ENCODE measurements at regions not wholly inside any gene's neighbourhood (a gene's known extent, or its start where the extent isn't known, plus 50 kb on each side); places are given as distances from the start of the nearest gene placed in this dataset.

DNA sequence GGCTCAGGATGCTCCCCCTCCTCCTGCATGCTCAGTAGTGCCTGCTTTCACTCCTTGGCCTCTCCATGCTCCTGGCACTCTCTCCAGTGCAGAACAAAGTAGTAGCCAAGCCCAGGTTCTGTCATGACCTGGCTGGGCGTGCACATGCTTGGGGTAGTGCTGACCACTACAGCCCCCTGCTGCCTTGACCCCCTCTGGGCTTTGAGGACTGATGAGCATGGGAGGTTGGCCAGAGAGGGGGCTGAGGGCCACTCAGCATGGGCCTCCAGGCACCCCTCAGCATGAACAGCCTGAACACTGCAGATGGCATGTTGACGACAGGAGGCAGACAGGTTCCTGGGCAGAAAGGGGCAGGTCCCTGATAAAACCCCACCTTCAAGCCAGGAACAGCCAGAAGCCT lies 935.7 kb upstream of the PRMT6 start:
- Histone ChIP-seq H3K9me3 (replicated peaks; ENCODE audit: control insufficient read depth, insufficient read depth, low read length) (peaks cover 8% of the 10 kb centered on the region), H3K79me2 (ENCODE audit: control insufficient read depth, insufficient read depth, low read length) (no peaks in the 10 kb centered on the region), H2AFZ (ENCODE audit: low read depth, low read length) (no peak overlapping the region), H3K27me3 (ENCODE audit: control insufficient read depth in 2 of 2, insufficient read depth in 2 of 2, low read length in 2 of 2) (no peaks in the 10 kb centered on the region), H3K9me1 (replicated peaks; ENCODE audit: control insufficient read depth, extremely low read depth, insufficient read depth, low read length) (no peaks in the 10 kb centered on the region), H3K4me2 (ENCODE audit: insufficient read depth, low read length) (no peak overlapping the region), H3K4me1 (ENCODE audit: control insufficient read depth, extremely low read depth, insufficient read depth, low read length) (no peaks in the 10 kb centered on the region), H3K9ac (replicated peaks; ENCODE audit: extremely low read depth, insufficient read depth, low read length) (no peak overlapping the region), H3K27ac (ENCODE audit: insufficient read depth, low read depth, low read length) (no peak overlapping the region), H3K36me3 (ENCODE audit: control insufficient read depth in 2 of 2, extremely low read depth in 1 of 2, insufficient read depth in 2 of 2, low read length in 2 of 2) (no peaks in the 10 kb centered on the region), H4K20me1 (replicated peaks; ENCODE audit: control insufficient read depth, extremely low read depth, insufficient read depth, low read length) (no peaks in the 10 kb centered on the region), H3K4me3 (replicated peaks in 1 of 3; ENCODE audit: insufficient read depth in 1 of 3, low read depth in 1 of 3, low read length in 3 of 3) (no peak overlapping the region)
- intact Hi-C loops (cut with micrococcal nuclease) (no loop called here), dilution Hi-C loops (cut with MboI; ENCODE audit: extremely low pct_ligation_motif_present, low sequenced_read_pairs) (no loop called here)
- FAIRE-seq (no peak), DNase-seq (ENCODE audit: low read depth, low spot score) (no peak)
- ChIA-PET POLR2A (no interaction called here), CTCF (no interaction called here)
- TF ChIP-seq GATA2 (IDR thresholded peaks at IDR 0.05; ENCODE audit: insufficient read depth, insufficient read length, low read depth, low read length): no peak
- no TSS peak for BruUV-seq (replicated peaks)

DNA sequence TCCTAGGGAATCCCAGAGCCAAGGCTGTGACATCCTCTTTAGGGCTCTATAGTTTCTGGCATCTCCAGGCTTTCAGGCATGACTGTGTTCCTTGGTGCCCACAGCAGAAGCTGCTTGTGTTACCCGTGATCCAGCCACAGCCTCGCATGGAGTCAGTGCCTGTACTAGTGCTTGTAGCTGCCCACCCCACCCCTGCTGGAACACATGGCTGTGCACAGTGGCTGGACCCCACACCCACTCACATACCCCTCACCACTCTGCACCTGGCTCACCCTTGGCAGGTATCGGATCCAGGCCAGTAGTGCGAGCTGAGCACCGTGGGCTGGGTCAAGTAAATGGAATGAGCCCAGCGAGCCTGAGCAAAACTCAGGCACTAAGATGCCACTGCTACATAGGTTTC lies 934.7 kb upstream of the PRMT6 start:
- Histone ChIP-seq H3K79me2 (ENCODE audit: control insufficient read depth, insufficient read depth, low read length) (no peaks in the 10 kb centered on the region), H3K9me1 (replicated peaks; ENCODE audit: control insufficient read depth, extremely low read depth, insufficient read depth, low read length) (no peaks in the 10 kb centered on the region), H3K9me3 (replicated peaks; ENCODE audit: control insufficient read depth, insufficient read depth, low read length) (peaks cover 8% of the 10 kb centered on the region), H3K27me3 (ENCODE audit: control insufficient read depth in 2 of 2, insufficient read depth in 2 of 2, low read length in 2 of 2) (no peaks in the 10 kb centered on the region), H3K36me3 (ENCODE audit: control insufficient read depth in 2 of 2, extremely low read depth in 1 of 2, insufficient read depth in 2 of 2, low read length in 2 of 2) (no peaks in the 10 kb centered on the region), H3K27ac (ENCODE audit: insufficient read depth, low read depth, low read length) (no peak overlapping the region), H3K4me3 (replicated peaks in 1 of 3; ENCODE audit: insufficient read depth in 1 of 3, low read depth in 1 of 3, low read length in 3 of 3) (no peak overlapping the region), H3K4me1 (ENCODE audit: control insufficient read depth, extremely low read depth, insufficient read depth, low read length) (no peaks in the 10 kb centered on the region), H2AFZ (ENCODE audit: low read depth, low read length) (no peak overlapping the region), H3K4me2 (ENCODE audit: insufficient read depth, low read length) (no peak overlapping the region), H4K20me1 (replicated peaks; ENCODE audit: control insufficient read depth, extremely low read depth, insufficient read depth, low read length) (no peaks in the 10 kb centered on the region), H3K9ac (replicated peaks; ENCODE audit: extremely low read depth, insufficient read depth, low read length) (no peak overlapping the region)
- BruUV-seq (replicated peaks): no TSS peak
- DNase-seq (ENCODE audit: low read depth, low spot score) (no peak), FAIRE-seq (no peak)
- ChIA-PET CTCF (interaction anchor here (0.6 kb wide), 1 partner anchor 1596 kb away, joined by 3 read pairs; no protein-coding TSS in a partner anchor), POLR2A (no interaction called here)
- dilution Hi-C loops (cut with MboI; ENCODE audit: extremely low pct_ligation_motif_present, low sequenced_read_pairs) (no loop called here), intact Hi-C loops (cut with micrococcal nuclease) (no loop called here)
- TF ChIP-seq FOS (IDR thresholded peaks at IDR 0.05; ENCODE audit: borderline replicate concordance, insufficient read depth, low read length) (no peak), GATA2 (IDR thresholded peaks at IDR 0.05; ENCODE audit: insufficient read depth, insufficient read length, low read depth, low read length) (no peak), EZH2 (IDR thresholded peaks at IDR 0.05; ENCODE audit: borderline replicate concordance, low read depth, low read length, severe bottlenecking) (no peak), POLR2A (IDR thresholded peaks at IDR 0.05; ENCODE audit: low read depth, low read length) (no peak), MYC (IDR thresholded peaks at IDR 0.05; ENCODE audit: low read depth, low read length) (no peak), POLR2AphosphoS5 (IDR thresholded peaks at IDR 0.05; ENCODE audit: insufficient read depth, low read depth, low read length) (no peak), JUN (IDR thresholded peaks at IDR 0.05; ENCODE audit: borderline replicate concordance, insufficient read depth, insufficient read length, low read depth) (no peak)
- TF ChIP-seq, protein P1, sequence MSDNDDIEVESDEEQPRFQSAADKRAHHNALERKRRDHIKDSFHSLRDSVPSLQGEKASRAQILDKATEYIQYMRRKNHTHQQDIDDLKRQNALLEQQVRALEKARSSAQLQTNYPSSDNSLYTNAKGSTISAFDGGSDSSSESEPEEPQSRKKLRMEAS (IDR thresholded peaks at IDR 0.05; ENCODE audit: insufficient read depth, insufficient read length): no peak
- TF ChIP-seq, protein P2, sequence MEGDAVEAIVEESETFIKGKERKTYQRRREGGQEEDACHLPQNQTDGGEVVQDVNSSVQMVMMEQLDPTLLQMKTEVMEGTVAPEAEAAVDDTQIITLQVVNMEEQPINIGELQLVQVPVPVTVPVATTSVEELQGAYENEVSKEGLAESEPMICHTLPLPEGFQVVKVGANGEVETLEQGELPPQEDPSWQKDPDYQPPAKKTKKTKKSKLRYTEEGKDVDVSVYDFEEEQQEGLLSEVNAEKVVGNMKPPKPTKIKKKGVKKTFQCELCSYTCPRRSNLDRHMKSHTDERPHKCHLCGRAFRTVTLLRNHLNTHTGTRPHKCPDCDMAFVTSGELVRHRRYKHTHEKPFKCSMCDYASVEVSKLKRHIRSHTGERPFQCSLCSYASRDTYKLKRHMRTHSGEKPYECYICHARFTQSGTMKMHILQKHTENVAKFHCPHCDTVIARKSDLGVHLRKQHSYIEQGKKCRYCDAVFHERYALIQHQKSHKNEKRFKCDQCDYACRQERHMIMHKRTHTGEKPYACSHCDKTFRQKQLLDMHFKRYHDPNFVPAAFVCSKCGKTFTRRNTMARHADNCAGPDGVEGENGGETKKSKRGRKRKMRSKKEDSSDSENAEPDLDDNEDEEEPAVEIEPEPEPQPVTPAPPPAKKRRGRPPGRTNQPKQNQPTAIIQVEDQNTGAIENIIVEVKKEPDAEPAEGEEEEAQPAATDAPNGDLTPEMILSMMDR (IDR thresholded peaks at IDR 0.05; ENCODE audit: extremely low read depth in 1 of 2, insufficient read depth in 1 of 2, low read depth in 1 of 2, low read length in 2 of 2): no peak

All from endothelial cell of umbilical vein (primary cell).